ENCODE measurements at regions not wholly inside any gene's neighbourhood (a gene's known extent, or its start where the extent isn't known, plus 50 kb on each side); places are given as distances from the start of the nearest gene placed in this dataset.

DNA sequence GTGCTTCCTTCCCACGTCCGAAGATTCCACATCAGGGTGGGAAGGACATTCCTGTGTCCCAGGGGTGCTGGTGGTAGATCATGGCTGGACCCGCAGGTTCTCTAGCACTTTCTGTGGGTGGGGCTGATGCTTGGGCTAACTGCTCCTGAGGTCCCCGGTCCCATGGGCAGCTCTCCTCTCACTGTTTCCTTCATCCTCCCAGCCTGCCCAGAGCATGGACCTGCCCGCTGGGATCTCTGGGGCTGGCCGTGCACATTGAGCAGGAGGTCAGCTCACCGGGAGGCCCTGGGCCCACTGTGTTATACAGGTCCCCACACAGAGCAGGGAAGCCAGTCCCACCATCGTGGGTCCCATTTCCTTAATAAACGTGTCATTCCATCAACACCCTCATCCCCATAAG lies 502.3 kb downstream of the TCERG1L start:
- DNase-seq (no peak), ATAC-seq (no peak)
- intact Hi-C loops (cut with DNase I) = no loop called here
- peaks cover 0 to 37% (median 5%) of the 10 kb centered on the region in 9 donors for H3K27me3 ChIP-seq
- TF ChIP-seq, protein P1, sequence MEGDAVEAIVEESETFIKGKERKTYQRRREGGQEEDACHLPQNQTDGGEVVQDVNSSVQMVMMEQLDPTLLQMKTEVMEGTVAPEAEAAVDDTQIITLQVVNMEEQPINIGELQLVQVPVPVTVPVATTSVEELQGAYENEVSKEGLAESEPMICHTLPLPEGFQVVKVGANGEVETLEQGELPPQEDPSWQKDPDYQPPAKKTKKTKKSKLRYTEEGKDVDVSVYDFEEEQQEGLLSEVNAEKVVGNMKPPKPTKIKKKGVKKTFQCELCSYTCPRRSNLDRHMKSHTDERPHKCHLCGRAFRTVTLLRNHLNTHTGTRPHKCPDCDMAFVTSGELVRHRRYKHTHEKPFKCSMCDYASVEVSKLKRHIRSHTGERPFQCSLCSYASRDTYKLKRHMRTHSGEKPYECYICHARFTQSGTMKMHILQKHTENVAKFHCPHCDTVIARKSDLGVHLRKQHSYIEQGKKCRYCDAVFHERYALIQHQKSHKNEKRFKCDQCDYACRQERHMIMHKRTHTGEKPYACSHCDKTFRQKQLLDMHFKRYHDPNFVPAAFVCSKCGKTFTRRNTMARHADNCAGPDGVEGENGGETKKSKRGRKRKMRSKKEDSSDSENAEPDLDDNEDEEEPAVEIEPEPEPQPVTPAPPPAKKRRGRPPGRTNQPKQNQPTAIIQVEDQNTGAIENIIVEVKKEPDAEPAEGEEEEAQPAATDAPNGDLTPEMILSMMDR (IDR thresholded peaks at IDR 0.05) = no peak
- TF ChIP-seq POLR2A (IDR thresholded peaks at IDR 0.05) = no peak
- WGBS, 4 donors = 73 to 84% (median 79%) methylated on average over 7 to 9 of the region's 9 CpGs
- H3K27ac ChIP-seq = no peak overlapping the region
- no peak overlapping the region for H3K4me3 ChIP-seq
- no peaks in the 10 kb centered on the region for H3K4me1 ChIP-seq
- H3K36me3 ChIP-seq = no peaks in the 10 kb centered on the region
- no peaks in the 10 kb centered on the region for H3K9me3 ChIP-seq

DNA sequence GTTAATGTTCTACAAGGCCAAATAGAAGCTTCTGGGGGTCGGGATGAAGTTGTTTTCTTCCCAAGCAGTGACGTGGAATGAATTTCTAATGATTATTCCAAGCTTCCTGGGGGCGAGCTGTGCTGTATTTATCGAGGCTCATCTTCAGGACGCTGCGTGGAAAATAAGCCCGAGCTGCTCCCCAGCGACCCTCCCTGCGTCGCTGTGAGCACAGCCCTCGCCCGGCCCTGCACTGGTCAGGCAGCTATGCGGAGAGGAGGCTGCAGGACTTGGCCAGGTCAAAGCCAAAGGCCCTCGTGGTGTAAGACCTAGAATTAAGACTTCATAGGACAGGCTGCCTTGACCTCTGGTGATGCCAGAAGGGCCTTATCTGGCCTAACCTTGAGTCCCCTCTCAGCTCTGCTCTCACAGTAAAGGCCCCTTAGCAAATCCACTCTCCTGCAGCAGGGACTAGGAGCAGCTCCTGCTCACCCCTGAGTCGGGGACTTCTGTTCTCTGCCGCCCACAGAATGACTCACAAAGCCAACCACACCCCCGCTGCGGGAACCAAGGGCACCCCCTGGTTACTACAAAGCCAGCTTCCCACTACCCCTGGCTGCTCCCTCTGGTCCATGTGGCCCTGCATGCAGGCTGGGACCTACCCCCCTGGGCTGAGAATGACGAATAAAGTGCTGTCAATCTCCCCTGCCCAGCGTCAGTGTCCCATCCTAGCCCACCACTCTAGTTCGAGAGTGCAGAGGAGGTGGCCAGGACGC lies 501.6 kb downstream of the TCERG1L start:
- ATAC-seq = no peak
- intact Hi-C loops (cut with DNase I) = no loop called here
- WGBS, 4 donors = 64 to 72% (median 68%) methylated on average over 16 to 22 of the region's 22 CpGs
- Histone ChIP-seq H3K9me3 (no peaks in the 10 kb centered on the region), H3K27me3 (peaks cover 0 to 37% (median 5%) of the 10 kb centered on the region in 9 donors), H3K27ac (no peak overlapping the region), H3K36me3 (no peaks in the 10 kb centered on the region), H3K4me1 (no peaks in the 10 kb centered on the region), H3K4me3 (no peak overlapping the region)
- TF ChIP-seq, protein P1 (IDR thresholded peaks at IDR 0.05) = no peak
- TF ChIP-seq POLR2A (IDR thresholded peaks at IDR 0.05) = no peak
- no peak for DNase-seq

DNA sequence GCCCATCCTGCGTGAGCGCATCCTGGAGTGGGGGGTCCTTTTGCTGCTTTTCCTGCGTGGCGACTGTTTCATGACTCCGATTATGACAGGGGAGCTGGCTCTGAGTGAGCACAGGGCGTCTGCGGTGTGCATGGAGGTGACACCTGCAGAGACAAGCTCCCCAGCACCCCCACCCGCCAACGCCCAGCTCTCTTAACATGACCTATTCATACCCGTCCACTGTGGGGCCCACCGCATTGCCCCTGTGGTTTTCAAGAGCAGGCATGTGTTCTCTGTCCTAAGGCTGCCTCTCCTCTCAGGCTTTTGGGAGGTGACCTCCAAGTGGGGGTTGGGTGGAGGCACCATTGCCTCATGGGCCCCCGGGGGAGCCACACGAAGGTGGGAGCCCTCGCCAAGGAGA lies 500.7 kb downstream of the TCERG1L start:
- intact Hi-C loops (cut with DNase I) = no loop called here
- Histone ChIP-seq H3K9me3 (no peaks in the 10 kb centered on the region), H3K27ac (no peak overlapping the region), H3K4me3 (no peak overlapping the region), H3K4me1 (no peaks in the 10 kb centered on the region), H3K27me3 (peaks cover 0 to 40% (median 5%) of the 10 kb centered on the region in 9 donors), H3K36me3 (no peaks in the 10 kb centered on the region)
- WGBS, 4 donors = 79 to 90% (median 81%) methylated on average over 3 to 14 of the region's 14 CpGs
- ATAC-seq (no peak), DNase-seq (no peak)
- TF ChIP-seq, protein P1 (IDR thresholded peaks at IDR 0.05) = no peak
- no peak for TF ChIP-seq POLR2A (IDR thresholded peaks at IDR 0.05)

- H3K4me1 ChIP-seq = no peaks in the 10 kb centered on the region
- H3K27me3 ChIP-seq = peaks cover 0 to 45% (median 5%) of the 10 kb centered on the region in 9 donors
- H3K4me3 ChIP-seq = no peak overlapping the region
- no peak overlapping the region for H3K27ac ChIP-seq
- DNase-seq = no peak
- 84 to 90% (median 87%) methylated on average over 14 of the region's 14 CpGs for WGBS, 4 donors
- no peak for TF ChIP-seq POLR2A (IDR thresholded peaks at IDR 0.05)
- TF ChIP-seq, protein P1 (IDR thresholded peaks at IDR 0.05) = no peak
- no peak for ATAC-seq
- H3K9me3 ChIP-seq = no peaks in the 10 kb centered on the region
- intact Hi-C loops (cut with DNase I) = no loop called here
- H3K36me3 ChIP-seq = no peaks in the 10 kb centered on the region
Measured at GRCh38 chr10:130812381-130813148, 499.0 kb downstream of the TCERG1L start.
